ENCODE measurements at regions not wholly inside any gene's neighbourhood (a gene's known extent, or its start where the extent isn't known, plus 50 kb on each side); places are given as distances from the start of the nearest gene placed in this dataset.
A peak's percentile ranks its signal among the peaks of the same experiment; 100 is the strongest.

GRCh38 chr13:33684874-33685273, 133.1 kb upstream of the RFC3 start:
- no peak for DNase-seq (ENCODE audit: low read depth in 3 of 3, low spot score in 2 of 3)

- DNase-seq (ENCODE audit: low read depth in 3 of 3, low spot score in 2 of 3): no peak
These were observed 131.0 kb upstream of the RFC3 start for GRCh38 chr13:33686772-33687480.

- peak; percentile 25 to 44 (median 25) for DNase-seq (ENCODE audit: low read depth in 3 of 3, low spot score in 2 of 3)
These were observed 127.6 kb upstream of the RFC3 start for GRCh38 chr13:33690354-33690753.

- DNase-seq (ENCODE audit: low read depth in 3 of 3, low spot score in 2 of 3): no peak
These were observed 126.0 kb upstream of the RFC3 start for GRCh38 chr13:33691980-33692379.

- no peak for DNase-seq (ENCODE audit: low read depth in 3 of 3, low spot score in 2 of 3)
These were observed 125.4 kb upstream of the RFC3 start for GRCh38 chr13:33692531-33692930.

GRCh38 chr13:33694546-33694945, 123.4 kb upstream of the RFC3 start:
- DNase-seq (ENCODE audit: low read depth in 3 of 3, low spot score in 2 of 3): no peak

- DNase-seq (ENCODE audit: low read depth in 3 of 3, low spot score in 2 of 3): no peak
These were observed 121.4 kb upstream of the RFC3 start for GRCh38 chr13:33696530-33696929.

GRCh38 chr13:33697926-33698325, 120.0 kb upstream of the RFC3 start:
- no peak for DNase-seq (ENCODE audit: low read depth in 3 of 3, low spot score in 2 of 3)

GRCh38 chr13:33707449-33707848, 110.5 kb upstream of the RFC3 start:
- DNase-seq (ENCODE audit: low read depth in 3 of 3, low spot score in 2 of 3): no peak

- DNase-seq (ENCODE audit: low read depth in 3 of 3, low spot score in 2 of 3): no peak
These were observed 107.0 kb upstream of the RFC3 start for GRCh38 chr13:33710924-33711323.

GRCh38 chr13:33711436-33711835, 106.5 kb upstream of the RFC3 start:
- DNase-seq (ENCODE audit: low read depth in 3 of 3, low spot score in 2 of 3): no peak

GRCh38 chr13:33717775-33718174, 100.2 kb upstream of the RFC3 start:
- DNase-seq (ENCODE audit: low read depth in 3 of 3, low spot score in 2 of 3): no peak

- no peak for DNase-seq (ENCODE audit: low read depth in 3 of 3, low spot score in 2 of 3)
These were observed 96.2 kb upstream of the RFC3 start for GRCh38 chr13:33721724-33722123.

GRCh38 chr13:33722216-33722915, 95.6 kb upstream of the RFC3 start:
- no peak for DNase-seq (ENCODE audit: low read depth in 3 of 3, low spot score in 2 of 3)

- DNase-seq (ENCODE audit: low read depth in 3 of 3, low spot score in 2 of 3): no peak
These were observed 94.6 kb upstream of the RFC3 start for GRCh38 chr13:33723365-33723764.

- DNase-seq (ENCODE audit: low read depth in 3 of 3, low spot score in 2 of 3): peak; percentile 62 to 78 (median 77)
These were observed 94.0 kb upstream of the RFC3 start for GRCh38 chr13:33723772-33724435.

GRCh38 chr13:33725340-33725739, 92.6 kb upstream of the RFC3 start:
- no peak for DNase-seq (ENCODE audit: low read depth in 3 of 3, low spot score in 2 of 3)

- DNase-seq (ENCODE audit: low read depth in 3 of 3, low spot score in 2 of 3): no peak
These were observed 90.5 kb upstream of the RFC3 start for GRCh38 chr13:33727297-33728083.

GRCh38 chr13:33728271-33729037, 89.5 kb upstream of the RFC3 start:
- no peak for DNase-seq (ENCODE audit: low read depth in 3 of 3, low spot score in 2 of 3)

- DNase-seq (ENCODE audit: low read depth in 3 of 3, low spot score in 2 of 3): no peak
These were observed 87.8 kb upstream of the RFC3 start for GRCh38 chr13:33730147-33730546.
